ENCODE measurements at regions not wholly inside any gene's neighbourhood (a gene's known extent, or its start where the extent isn't known, plus 50 kb on each side); places are given as distances from the start of the nearest gene placed in this dataset.

DNA sequence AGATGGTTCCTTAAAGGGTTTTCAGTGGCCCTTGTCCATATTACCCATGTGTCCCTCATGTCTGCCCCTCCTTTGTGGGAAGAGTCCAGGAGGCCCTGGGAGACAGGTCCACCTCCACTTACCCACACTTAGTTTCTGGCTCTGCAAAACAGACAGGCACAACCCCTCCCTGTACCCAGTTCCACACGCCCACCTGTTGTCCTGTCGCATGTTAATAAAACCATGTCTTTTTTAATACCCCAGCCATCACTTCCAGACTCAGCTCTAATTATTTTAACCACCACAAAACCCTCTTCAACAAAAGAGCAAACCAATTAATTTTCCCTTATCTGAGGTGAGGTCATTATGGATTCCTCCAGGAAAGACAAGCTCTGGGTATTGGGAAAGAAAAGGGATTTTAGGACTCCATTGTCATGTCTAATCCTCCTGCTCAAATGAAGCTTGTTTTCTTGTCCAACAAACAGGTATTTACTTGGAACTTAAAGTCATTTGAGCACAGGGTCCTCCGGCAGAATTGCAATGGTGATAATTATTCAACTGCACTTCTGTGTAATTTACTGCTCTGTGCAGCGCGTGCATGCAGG, 68.9 kb downstream of the CCDC185 start:
- CTCF ChIA-PET, result interaction anchor here (0.7 to 1.4 kb wide), 2 partner anchors 10 to 129 kb away, joined by 3 to 4 read pairs; no protein-coding TSS in a partner anchor
- POLR2A ChIA-PET, result no interaction called here
- no peak for DNase-seq (ENCODE audit: extremely low spot score)
- TF ChIP-seq, protein P1, sequence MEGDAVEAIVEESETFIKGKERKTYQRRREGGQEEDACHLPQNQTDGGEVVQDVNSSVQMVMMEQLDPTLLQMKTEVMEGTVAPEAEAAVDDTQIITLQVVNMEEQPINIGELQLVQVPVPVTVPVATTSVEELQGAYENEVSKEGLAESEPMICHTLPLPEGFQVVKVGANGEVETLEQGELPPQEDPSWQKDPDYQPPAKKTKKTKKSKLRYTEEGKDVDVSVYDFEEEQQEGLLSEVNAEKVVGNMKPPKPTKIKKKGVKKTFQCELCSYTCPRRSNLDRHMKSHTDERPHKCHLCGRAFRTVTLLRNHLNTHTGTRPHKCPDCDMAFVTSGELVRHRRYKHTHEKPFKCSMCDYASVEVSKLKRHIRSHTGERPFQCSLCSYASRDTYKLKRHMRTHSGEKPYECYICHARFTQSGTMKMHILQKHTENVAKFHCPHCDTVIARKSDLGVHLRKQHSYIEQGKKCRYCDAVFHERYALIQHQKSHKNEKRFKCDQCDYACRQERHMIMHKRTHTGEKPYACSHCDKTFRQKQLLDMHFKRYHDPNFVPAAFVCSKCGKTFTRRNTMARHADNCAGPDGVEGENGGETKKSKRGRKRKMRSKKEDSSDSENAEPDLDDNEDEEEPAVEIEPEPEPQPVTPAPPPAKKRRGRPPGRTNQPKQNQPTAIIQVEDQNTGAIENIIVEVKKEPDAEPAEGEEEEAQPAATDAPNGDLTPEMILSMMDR (IDR thresholded peaks at IDR 0.05; ENCODE audit: control extremely low read depth, extremely low read depth, low read depth, missing control alignments), result no peak

DNA sequence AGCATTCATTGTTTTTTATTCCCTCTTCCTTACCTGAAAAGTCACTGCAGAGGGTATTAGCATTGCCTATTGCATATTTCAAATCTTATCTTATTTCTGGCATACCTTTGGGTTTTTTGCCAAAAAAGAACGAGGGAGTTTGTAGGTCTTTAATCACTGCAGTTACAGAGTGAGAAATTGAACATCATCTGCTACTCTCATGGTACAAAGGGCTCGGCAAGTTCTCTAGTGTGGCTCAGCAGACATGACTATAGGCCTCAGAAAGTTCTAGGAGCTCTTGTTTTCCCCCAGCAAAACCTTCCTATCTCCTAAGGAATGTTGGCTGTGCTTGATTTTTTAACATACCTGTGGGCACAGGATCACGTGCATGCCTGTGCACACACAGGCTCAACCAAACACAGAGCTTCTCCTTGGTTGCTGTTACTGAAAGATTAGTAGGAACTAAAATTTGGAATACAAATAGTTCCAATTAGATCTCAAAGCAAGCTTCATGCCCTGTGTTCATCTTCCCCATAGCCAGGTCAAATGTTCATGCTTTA, 69.7 kb downstream of the CCDC185 start:
- DNase-seq (ENCODE audit: extremely low spot score), result no peak
- CTCF ChIA-PET, result interaction anchor here (0.8 to 1.4 kb wide), 2 partner anchors 9 to 23 kb away, joined by 3 to 4 read pairs; no protein-coding TSS in a partner anchor
- TF ChIP-seq, protein P1 (IDR thresholded peaks at IDR 0.05; ENCODE audit: control extremely low read depth, extremely low read depth, low read depth, missing control alignments), result no peak
- POLR2A ChIA-PET, result no interaction called here

GRCh38 chr1:223466151-223466550, 72.9 kb downstream of the CCDC185 start:
- no peak for DNase-seq (ENCODE audit: extremely low spot score)
- ChIA-PET POLR2A (no interaction called here), CTCF (interaction anchor here (1.3 kb wide), 1 partner anchor 12 kb away, joined by 4 read pairs; no protein-coding TSS in a partner anchor)
- TF ChIP-seq, protein P1 (IDR thresholded peaks at IDR 0.05; ENCODE audit: control extremely low read depth, extremely low read depth, low read depth, missing control alignments), result no peak

DNA sequence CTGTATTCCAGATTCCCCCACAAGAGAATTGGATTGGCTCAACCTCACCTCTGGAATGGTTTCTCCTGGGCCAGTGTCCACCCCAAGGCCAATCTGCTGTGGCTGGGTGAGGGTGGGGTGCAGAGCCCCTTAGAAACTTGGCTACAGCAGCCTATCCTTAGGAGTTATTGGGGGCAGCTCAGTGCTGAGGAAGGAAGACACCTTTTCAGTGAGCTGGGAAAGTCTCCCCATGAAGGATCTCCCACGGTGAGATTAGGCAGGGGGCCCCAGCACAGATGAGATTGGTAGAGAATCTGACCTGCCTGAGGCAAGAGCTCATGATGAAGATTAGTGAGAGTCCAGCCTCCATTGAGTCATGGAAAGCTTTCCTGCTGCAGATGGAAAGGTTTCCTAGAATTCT, 78.4 kb downstream of the CCDC185 start:
- ChIA-PET CTCF (interaction anchor here (1.0 to 1.8 kb wide), 4 partner anchors 9 to 85 kb away, joined by 3 to 6 read pairs (median 4); no protein-coding TSS in a partner anchor), POLR2A (no interaction called here)
- DNase-seq (ENCODE audit: extremely low spot score), result no peak
- TF ChIP-seq, protein P1 (IDR thresholded peaks at IDR 0.05; ENCODE audit: control extremely low read depth, extremely low read depth, low read depth, missing control alignments), result no peak

- ChIA-PET CTCF (interaction anchor here (1.0 to 1.8 kb wide), 3 partner anchors 8 to 85 kb away, joined by 3 to 4 read pairs (median 4); no protein-coding TSS in a partner anchor), POLR2A (no interaction called here)
- TF ChIP-seq, protein P1 (IDR thresholded peaks at IDR 0.05; ENCODE audit: control extremely low read depth, extremely low read depth, low read depth, missing control alignments), result no peak
- no peak for DNase-seq (ENCODE audit: extremely low spot score)
These were observed 78.8 kb downstream of the CCDC185 start for GRCh38 chr1:223472057-223472456.

DNA sequence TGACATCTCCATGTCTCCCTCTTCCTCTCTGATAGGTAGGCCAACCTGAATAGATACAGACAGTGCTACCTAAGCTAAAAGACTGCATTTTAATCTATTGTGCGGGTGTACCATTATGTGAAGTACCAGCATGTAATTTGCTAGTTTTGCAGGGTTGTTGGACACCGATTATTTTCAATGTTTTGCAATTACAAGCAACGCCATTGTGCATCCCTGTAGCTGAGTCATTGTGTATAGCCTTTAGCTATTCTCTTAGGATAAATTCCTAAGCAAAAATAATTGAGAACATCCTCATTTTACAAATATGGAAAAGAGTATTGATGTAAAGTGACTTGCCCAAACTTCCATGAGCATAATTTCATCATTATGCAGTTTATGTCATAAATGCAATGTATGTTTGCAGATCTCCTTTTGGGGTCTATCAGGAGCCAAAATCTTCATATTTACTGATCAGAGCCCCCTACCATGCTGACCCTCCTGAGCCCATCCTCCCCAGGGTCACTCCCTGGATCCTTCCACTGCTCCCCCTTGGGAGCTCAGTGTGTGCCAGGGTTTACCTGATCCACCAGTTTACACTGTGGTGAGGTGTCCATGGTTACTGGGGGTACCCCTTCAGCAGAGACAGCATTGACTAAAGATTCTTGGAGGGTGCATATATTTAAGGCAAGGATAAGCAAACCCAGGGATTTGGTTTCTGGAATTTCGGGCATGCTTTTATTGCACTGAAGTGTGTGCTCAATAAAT, 80.6 kb downstream of the CCDC185 start:
- no peak for DNase-seq (ENCODE audit: extremely low spot score)
- POLR2A ChIA-PET, result no interaction called here
- TF ChIP-seq, protein P1 (IDR thresholded peaks at IDR 0.05; ENCODE audit: control extremely low read depth, extremely low read depth, low read depth, missing control alignments), result no peak
- CTCF ChIA-PET, result interaction anchor here (0.6 to 1.2 kb wide), 2 partner anchors 14 to 57 kb away, joined by 3 read pairs; no protein-coding TSS in a partner anchor
